ENCODE measurements at regions not wholly inside any gene's neighbourhood (a gene's known extent, or its start where the extent isn't known, plus 50 kb on each side); places are given as distances from the start of the nearest gene placed in this dataset.

GRCh38 chr9:68626526-68626925, 78.5 kb upstream of the PIP5K1B start:
- peaks cover 15% of the 10 kb centered on the region for H3K27me3 Mint-ChIP-seq (ENCODE audit: low read depth, unreplicated experiment)
- Histone ChIP-seq H4K20me1 (ENCODE audit: insufficient read depth, low read length) (no peaks in the 10 kb centered on the region), H3K79me2 (ENCODE audit: insufficient read depth, low read length) (no peaks in the 10 kb centered on the region), H3K4me2 (ENCODE audit: low read length) (no peak overlapping the region), H3K4me1 (ENCODE audit: insufficient read depth, low read length) (no peaks in the 10 kb centered on the region), H3K4me3 (ENCODE audit: insufficient read depth, low read depth, low read length) (no peak overlapping the region), H3K27me3 (ENCODE audit: insufficient read depth, low read length) (no peaks in the 10 kb centered on the region), H2AFZ (ENCODE audit: low read depth, low read length) (no peak overlapping the region), H3K27ac (ENCODE audit: low read depth, low read length) (no peak overlapping the region), H3K36me3 (ENCODE audit: insufficient read depth, low read length) (no peaks in the 10 kb centered on the region), H3K9me3 (ENCODE audit: insufficient read depth, low read depth, low read length) (no peaks in the 10 kb centered on the region), H3K9ac (ENCODE audit: low read length) (no peak overlapping the region)
- H3K4me1 Mint-ChIP-seq (ENCODE audit: low read depth, unreplicated experiment), result no peaks in the 10 kb centered on the region
- H3K9me3 Mint-ChIP-seq (ENCODE audit: unreplicated experiment), result no peaks in the 10 kb centered on the region
- DNase-seq (ENCODE audit: low read depth), result no peak
- H3K36me3 Mint-ChIP-seq (ENCODE audit: low read depth, unreplicated experiment), result no peaks in the 10 kb centered on the region
- no peak overlapping the region for H3K27ac Mint-ChIP-seq (ENCODE audit: unreplicated experiment)
- TF ChIP-seq, protein P1, sequence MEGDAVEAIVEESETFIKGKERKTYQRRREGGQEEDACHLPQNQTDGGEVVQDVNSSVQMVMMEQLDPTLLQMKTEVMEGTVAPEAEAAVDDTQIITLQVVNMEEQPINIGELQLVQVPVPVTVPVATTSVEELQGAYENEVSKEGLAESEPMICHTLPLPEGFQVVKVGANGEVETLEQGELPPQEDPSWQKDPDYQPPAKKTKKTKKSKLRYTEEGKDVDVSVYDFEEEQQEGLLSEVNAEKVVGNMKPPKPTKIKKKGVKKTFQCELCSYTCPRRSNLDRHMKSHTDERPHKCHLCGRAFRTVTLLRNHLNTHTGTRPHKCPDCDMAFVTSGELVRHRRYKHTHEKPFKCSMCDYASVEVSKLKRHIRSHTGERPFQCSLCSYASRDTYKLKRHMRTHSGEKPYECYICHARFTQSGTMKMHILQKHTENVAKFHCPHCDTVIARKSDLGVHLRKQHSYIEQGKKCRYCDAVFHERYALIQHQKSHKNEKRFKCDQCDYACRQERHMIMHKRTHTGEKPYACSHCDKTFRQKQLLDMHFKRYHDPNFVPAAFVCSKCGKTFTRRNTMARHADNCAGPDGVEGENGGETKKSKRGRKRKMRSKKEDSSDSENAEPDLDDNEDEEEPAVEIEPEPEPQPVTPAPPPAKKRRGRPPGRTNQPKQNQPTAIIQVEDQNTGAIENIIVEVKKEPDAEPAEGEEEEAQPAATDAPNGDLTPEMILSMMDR (IDR thresholded peaks at IDR 0.05; ENCODE audit: insufficient read depth, low read depth, low read length), result no peak
- TF ChIP-seq EZH2 (IDR thresholded peaks at IDR 0.05; ENCODE audit: insufficient read depth, low read length), result no peak
- no peak overlapping the region for H3K4me3 Mint-ChIP-seq (ENCODE audit: unreplicated experiment)
- no peak for FAIRE-seq

DNA sequence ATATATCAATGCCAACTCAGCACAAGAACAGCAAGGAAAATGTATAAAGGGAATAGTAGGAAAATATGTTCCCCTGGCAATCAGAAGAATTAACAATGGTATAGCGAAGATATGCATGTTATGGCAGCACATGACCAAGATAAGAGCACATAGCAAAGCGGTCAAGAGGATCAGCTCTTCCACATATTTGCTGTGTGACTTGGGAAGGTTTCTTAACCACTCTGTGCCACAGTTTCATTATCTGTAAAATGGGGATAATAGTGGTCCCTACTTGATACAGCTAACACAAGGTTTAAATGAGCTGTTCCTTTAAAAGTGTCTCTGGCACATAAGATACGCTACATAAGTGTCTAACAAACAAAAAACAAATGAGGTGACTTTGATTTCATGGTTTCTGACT, 77.9 kb upstream of the PIP5K1B start:
- H3K27ac ChIP-seq (ENCODE audit: low read depth, low read length), result no peak overlapping the region
- no peaks in the 10 kb centered on the region for H3K27me3 ChIP-seq (ENCODE audit: insufficient read depth, low read length)
- no peak for DNase-seq (ENCODE audit: low read depth)
- H3K79me2 ChIP-seq (ENCODE audit: insufficient read depth, low read length), result no peaks in the 10 kb centered on the region
- no peak overlapping the region for H3K9ac ChIP-seq (ENCODE audit: low read length)
- no peaks in the 10 kb centered on the region for H3K4me1 ChIP-seq (ENCODE audit: insufficient read depth, low read length)
- no peak for TF ChIP-seq EZH2 (IDR thresholded peaks at IDR 0.05; ENCODE audit: insufficient read depth, low read length)
- TF ChIP-seq, protein P1 (IDR thresholded peaks at IDR 0.05; ENCODE audit: insufficient read depth, low read depth, low read length), result no peak
- H2AFZ ChIP-seq (ENCODE audit: low read depth, low read length), result no peak overlapping the region
- Mint-ChIP-seq H3K27ac (ENCODE audit: unreplicated experiment) (no peak overlapping the region), H3K27me3 (ENCODE audit: low read depth, unreplicated experiment) (peaks cover 15% of the 10 kb centered on the region), H3K4me3 (ENCODE audit: unreplicated experiment) (no peak overlapping the region), H3K36me3 (ENCODE audit: low read depth, unreplicated experiment) (no peaks in the 10 kb centered on the region), H3K4me1 (ENCODE audit: low read depth, unreplicated experiment) (no peaks in the 10 kb centered on the region), H3K9me3 (ENCODE audit: unreplicated experiment) (no peaks in the 10 kb centered on the region)
- no peaks in the 10 kb centered on the region for H3K9me3 ChIP-seq (ENCODE audit: insufficient read depth, low read depth, low read length)
- H3K4me3 ChIP-seq (ENCODE audit: insufficient read depth, low read depth, low read length), result no peak overlapping the region
- H3K4me2 ChIP-seq (ENCODE audit: low read length), result no peak overlapping the region
- no peak for FAIRE-seq
- no peaks in the 10 kb centered on the region for H4K20me1 ChIP-seq (ENCODE audit: insufficient read depth, low read length)
- no peaks in the 10 kb centered on the region for H3K36me3 ChIP-seq (ENCODE audit: insufficient read depth, low read length)

DNA sequence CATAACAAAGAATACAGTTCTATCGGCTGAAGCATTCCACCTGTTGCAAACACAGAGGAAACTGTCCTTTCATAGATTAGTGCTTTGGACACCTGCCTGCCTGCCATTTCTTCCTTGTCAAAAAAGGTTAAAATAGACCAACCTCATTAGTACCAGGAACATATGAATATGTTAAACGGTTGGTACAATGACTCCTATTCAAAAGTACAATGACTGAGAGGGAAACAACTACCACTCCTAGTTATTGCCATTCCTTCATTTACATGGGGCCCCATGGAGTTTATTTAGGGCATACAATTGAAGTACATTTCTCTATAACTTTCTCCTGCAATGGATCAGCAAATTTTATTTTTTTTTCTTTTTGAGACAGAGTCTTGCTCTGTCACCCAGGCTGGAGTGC, 77.4 kb upstream of the PIP5K1B start:
- Mint-ChIP-seq H3K4me3 (ENCODE audit: unreplicated experiment) (no peak overlapping the region), H3K4me1 (ENCODE audit: low read depth, unreplicated experiment) (no peaks in the 10 kb centered on the region), H3K36me3 (ENCODE audit: low read depth, unreplicated experiment) (no peaks in the 10 kb centered on the region), H3K27ac (ENCODE audit: unreplicated experiment) (no peak overlapping the region), H3K27me3 (ENCODE audit: low read depth, unreplicated experiment) (peaks cover 15% of the 10 kb centered on the region), H3K9me3 (ENCODE audit: unreplicated experiment) (no peaks in the 10 kb centered on the region)
- no peaks in the 10 kb centered on the region for H3K79me2 ChIP-seq (ENCODE audit: insufficient read depth, low read length)
- H3K27ac ChIP-seq (ENCODE audit: low read depth, low read length), result no peak overlapping the region
- H3K27me3 ChIP-seq (ENCODE audit: insufficient read depth, low read length), result no peaks in the 10 kb centered on the region
- DNase-seq (ENCODE audit: low read depth) (no peak), FAIRE-seq (no peak)
- no peak overlapping the region for H3K9ac ChIP-seq (ENCODE audit: low read length)
- H4K20me1 ChIP-seq (ENCODE audit: insufficient read depth, low read length), result no peaks in the 10 kb centered on the region
- H2AFZ ChIP-seq (ENCODE audit: low read depth, low read length), result no peak overlapping the region
- H3K4me2 ChIP-seq (ENCODE audit: low read length), result no peak overlapping the region
- no peaks in the 10 kb centered on the region for H3K36me3 ChIP-seq (ENCODE audit: insufficient read depth, low read length)
- H3K9me3 ChIP-seq (ENCODE audit: insufficient read depth, low read depth, low read length), result no peaks in the 10 kb centered on the region
- no peak overlapping the region for H3K4me3 ChIP-seq (ENCODE audit: insufficient read depth, low read depth, low read length)
- no peak for TF ChIP-seq EZH2 (IDR thresholded peaks at IDR 0.05; ENCODE audit: insufficient read depth, low read length)
- TF ChIP-seq, protein P1 (IDR thresholded peaks at IDR 0.05; ENCODE audit: insufficient read depth, low read depth, low read length), result no peak
- H3K4me1 ChIP-seq (ENCODE audit: insufficient read depth, low read length), result no peaks in the 10 kb centered on the region
